SIG-M5 (cell line): ENCODE measurements at regions not wholly inside any gene's neighbourhood (a gene's known extent, or its start where the extent isn't known, plus 50 kb on each side); places are given as distances from the start of the nearest gene placed in this dataset.

Source experiments
- DNase-seq: peaks from one replicate; lab custom pipeline; 2025; lab: John Stamatoyannopoulos, UW

GRCh38 chr6:26197933-26198721, 110.9 kb downstream of the HFE start:
- DNase-seq, result no peak

- no peak for DNase-seq
Observed at GRCh38 chr6:26198722-26199056, 111.5 kb downstream of the HFE start.

GRCh38 chr6:26199057-26199772, 112.0 kb downstream of the HFE start:
- DNase-seq, result peak; percentile 88

- DNase-seq, result peak; percentile 77
Observed at GRCh38 chr6:26199773-26200764, 112.8 kb downstream of the HFE start.

GRCh38 chr6:26200918-26201721, 113.9 kb downstream of the HFE start:
- DNase-seq, result no peak

GRCh38 chr6:26202201-26202611, 115.0 kb downstream of the HFE start:
- no peak for DNase-seq

- DNase-seq, result no peak
Observed at GRCh38 chr6:26202811-26203583, 115.8 kb downstream of the HFE start.

- peak; percentile 81 for DNase-seq
Observed at GRCh38 chr6:26204332-26205160, 117.3 kb downstream of the HFE start.

GRCh38 chr6:26205161-26205624, 118.0 kb downstream of the HFE start:
- peak; percentile 48 for DNase-seq

GRCh38 chr6:26205625-26206574, 118.7 kb downstream of the HFE start:
- peak; percentile 97 for DNase-seq

- DNase-seq, result no peak
Observed at GRCh38 chr6:26206868-26207801, 119.9 kb downstream of the HFE start.

- no peak for DNase-seq
Observed at GRCh38 chr6:26211963-26212362, 124.7 kb downstream of the HFE start.

- DNase-seq, result no peak
Observed at GRCh38 chr6:26213334-26214075, 126.3 kb downstream of the HFE start.

- DNase-seq, result no peak
Observed at GRCh38 chr6:26214803-26215584, 127.8 kb downstream of the HFE start.

- DNase-seq, result no peak
Observed at GRCh38 chr6:26215585-26216358, 128.5 kb downstream of the HFE start.
